Adrenal gland (tissue), 9 donors: ENCODE measurements at regions not wholly inside any gene's neighbourhood (a gene's known extent, or its start where the extent isn't known, plus 50 kb on each side); places are given as distances from the start of the nearest gene placed in this dataset.
"Not testable (repeated sequence)": the region's sequence is repeated elsewhere in the genome, so short reads cannot be mapped to it uniquely, and the experiment has no call there.

ENCODE experiments used
- DNase-seq, 7 donors: peaks; one replicate each; pipeline ENCODE4 v3.0.0-alpha.2; 2019 to 2020
- H3K27ac ChIP-seq, 5 donors: fragments of 200-600 bp; sonication (generic) in 4 of 5; 1 replicate in 3 of 5; 2 replicates in 2 of 5; pipeline versions ENCODE4 v1.5.1 to v1.8.0; 2016 to 2020; ENCODE audit warnings: mild to moderate bottlenecking in 1 of 5
- H3K27me3 ChIP-seq: fragments of 200-600 bp; 2 replicates; pipeline ENCODE4 v1.8.0; 2021
- H3K36me3 ChIP-seq, 2 donors: fragments of 200-600 bp; replicated peaks in 1 of 2; 1 replicate in 1 of 2; 2 replicates in 1 of 2; pipeline versions ENCODE4 v1.5.1 to v1.8.0; 2018 to 2022
- H3K4me1 ChIP-seq, 2 donors: fragments of 200-600 bp; replicated peaks in 1 of 2; 1 replicate in 1 of 2; 2 replicates in 1 of 2; pipeline versions ENCODE4 v1.5.1 to v1.8.0; 2018 to 2021
- H3K4me3 ChIP-seq, 4 donors: fragments of 200-600 bp; sonication (generic) in 3 of 4; one replicate each; pipeline ENCODE4 v1.5.1; 2016 to 2018
- H3K9me3 ChIP-seq, 3 donors: fragments of 200-600 bp; sonication (generic) in 1 of 3; replicated peaks in 1 of 3; 1 replicate in 2 of 3; 2 replicates in 1 of 3; pipeline versions ENCODE4 v1.5.1 to v1.8.0; 2016 to 2021
- POLR2A ChIP-seq, 2 donors: fragments of 450-650 bp; IDR thresholded peaks; one replicate each; pipeline ENCODE4 v1.6.1; 2017; ENCODE audit warnings: antibody characterized with exemption in 2 of 2, mild to moderate bottlenecking in 2 of 2, moderate library complexity in 1 of 2
- WGBS, 4 donors: extraction: QIAGEN DNeasy Blood & Tissue Kit in 2 of 4; methylation state at CpG; one replicate each; pipeline versions ENCODE4 v1.1.5 to v1.1.7; 2013 to 2017; 5-methylcytosine and 5-hydroxymethylcytosine counted together
- intact Hi-C, 2 donors: fragments of 100-400 bp; cut with DNase I; formaldehyde crosslinking; loops; one replicate each; pipeline versions ENCODE4 v1.14.1 to v1.15.0; 2022 to 2023
- TF ChIP-seq, protein P1 (sequence below), 6 experiments: fragments of 450-650 bp in 4 of 6; fragments of 200-600 bp in 2 of 6; sonication (generic) in 1 of 6; IDR thresholded peaks; 1 replicate in 5 of 6; 2 replicates in 1 of 6; pipeline versions ENCODE4 v1.5.1 to v1.8.0; 2016 to 2021; ENCODE audit warnings: antibody characterized with exemption in 6 of 6, mild to moderate bottlenecking in 2 of 6, moderate library complexity in 1 of 6
- donor health status: healthy with polysubstance abuse.
- donor health status: Bipolar disorder and iron deficiency.
- donor health status: DM: yes; HTN: yes; CAD: no.
- donor health status: DM: no; HTN: no; CAD: no.
- donor health status: DM: no; HTN: no; CAD: no.

DNA sequence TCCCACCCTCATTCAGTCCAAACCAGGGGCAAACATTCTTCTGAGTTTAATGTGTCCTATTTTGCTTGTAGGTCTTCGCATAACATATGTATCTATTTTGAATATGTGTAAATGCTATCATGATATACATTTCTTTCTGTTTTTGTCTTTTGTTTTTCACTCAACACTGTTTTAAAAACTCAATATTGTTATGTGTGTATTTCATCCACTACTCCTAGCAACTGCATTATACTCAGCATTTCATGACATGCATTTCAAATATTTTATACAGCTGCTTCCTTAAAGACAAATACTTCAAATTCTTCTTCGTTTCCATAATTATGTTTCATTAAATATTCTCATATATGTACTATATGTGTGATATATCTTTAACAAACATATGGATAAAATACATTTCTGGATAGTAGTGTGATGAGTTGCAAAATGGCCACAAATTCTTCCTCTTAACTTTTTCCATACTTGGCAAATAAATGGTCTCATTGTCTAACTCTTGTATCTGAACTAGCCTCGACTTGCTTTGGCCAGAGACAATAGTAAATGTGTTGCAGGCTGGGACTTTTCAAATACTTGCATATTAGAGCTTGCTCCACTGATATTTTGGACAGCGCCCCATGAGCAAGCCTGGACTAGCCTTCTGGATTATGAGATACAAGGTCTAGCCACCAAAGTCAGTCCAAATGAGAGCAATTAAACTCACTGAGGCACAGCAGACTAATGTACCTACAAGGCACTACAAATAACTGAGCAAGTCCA lies 539.7 kb upstream of the KCND2 start:
- no peak overlapping the region for H3K4me3 ChIP-seq
- no peaks in the 10 kb centered on the region for H3K27me3 ChIP-seq
- TF ChIP-seq, protein P1, sequence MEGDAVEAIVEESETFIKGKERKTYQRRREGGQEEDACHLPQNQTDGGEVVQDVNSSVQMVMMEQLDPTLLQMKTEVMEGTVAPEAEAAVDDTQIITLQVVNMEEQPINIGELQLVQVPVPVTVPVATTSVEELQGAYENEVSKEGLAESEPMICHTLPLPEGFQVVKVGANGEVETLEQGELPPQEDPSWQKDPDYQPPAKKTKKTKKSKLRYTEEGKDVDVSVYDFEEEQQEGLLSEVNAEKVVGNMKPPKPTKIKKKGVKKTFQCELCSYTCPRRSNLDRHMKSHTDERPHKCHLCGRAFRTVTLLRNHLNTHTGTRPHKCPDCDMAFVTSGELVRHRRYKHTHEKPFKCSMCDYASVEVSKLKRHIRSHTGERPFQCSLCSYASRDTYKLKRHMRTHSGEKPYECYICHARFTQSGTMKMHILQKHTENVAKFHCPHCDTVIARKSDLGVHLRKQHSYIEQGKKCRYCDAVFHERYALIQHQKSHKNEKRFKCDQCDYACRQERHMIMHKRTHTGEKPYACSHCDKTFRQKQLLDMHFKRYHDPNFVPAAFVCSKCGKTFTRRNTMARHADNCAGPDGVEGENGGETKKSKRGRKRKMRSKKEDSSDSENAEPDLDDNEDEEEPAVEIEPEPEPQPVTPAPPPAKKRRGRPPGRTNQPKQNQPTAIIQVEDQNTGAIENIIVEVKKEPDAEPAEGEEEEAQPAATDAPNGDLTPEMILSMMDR (IDR thresholded peaks at IDR 0.05) = no peak
- no peak for TF ChIP-seq POLR2A (IDR thresholded peaks at IDR 0.05)
- intact Hi-C loops = no loop called here
- no peaks in the 10 kb centered on the region for H3K36me3 ChIP-seq
- H3K27ac ChIP-seq = no peak overlapping the region
- 72 to 83% (median 75%) methylated on average over 4 of the region's 4 CpGs for WGBS, 4 donors
- no peak for DNase-seq
- H3K9me3 ChIP-seq = no peaks in the 10 kb centered on the region
- no peaks in the 10 kb centered on the region for H3K4me1 ChIP-seq

DNA sequence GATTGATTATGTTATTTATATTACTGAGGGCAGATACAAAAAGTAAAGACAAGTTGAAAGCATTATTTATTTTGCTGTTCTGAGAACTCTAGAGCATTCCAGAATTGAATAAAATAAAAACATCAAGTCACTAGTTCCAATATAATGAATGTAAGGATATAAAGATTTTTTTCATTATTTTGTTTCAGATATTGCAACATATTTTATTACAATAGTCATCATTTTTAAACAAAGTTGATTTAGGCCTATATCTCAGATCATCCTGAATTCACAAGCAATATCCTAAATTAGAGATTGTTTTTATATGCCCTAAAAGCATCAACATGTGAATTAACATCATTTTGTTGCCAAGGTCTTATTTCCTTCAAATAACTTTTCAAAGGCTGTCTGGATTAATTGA lies 535.6 kb upstream of the KCND2 start:
- Histone ChIP-seq H3K27me3 (no peaks in the 10 kb centered on the region), H3K4me3 (no peak overlapping the region), H3K4me1 (no peaks in the 10 kb centered on the region), H3K36me3 (no peaks in the 10 kb centered on the region), H3K27ac (no peak overlapping the region), H3K9me3 (no peaks in the 10 kb centered on the region)
- DNase-seq = no peak
- intact Hi-C loops = no loop called here
- no peak for TF ChIP-seq POLR2A (IDR thresholded peaks at IDR 0.05)
- TF ChIP-seq, protein P1 (IDR thresholded peaks at IDR 0.05) = no peak

DNA sequence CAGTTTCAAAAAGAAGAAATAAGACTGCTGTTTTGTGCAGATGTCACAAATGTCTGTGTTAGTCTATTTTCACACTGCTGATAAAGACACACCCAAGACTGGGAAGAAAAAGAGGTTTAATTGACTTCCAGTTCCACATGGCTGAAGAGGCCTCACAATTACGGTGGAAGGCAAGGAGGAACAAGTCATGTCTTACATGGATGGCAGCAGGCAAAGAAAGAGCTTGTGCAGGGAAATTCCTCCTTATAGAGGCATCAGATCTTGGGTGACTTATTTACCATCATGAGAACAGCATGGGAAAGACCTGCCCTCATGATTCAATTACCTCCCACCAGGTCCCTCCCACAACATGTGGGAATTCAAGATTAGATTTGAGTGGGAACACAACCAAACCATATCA lies 527.7 kb upstream of the KCND2 start:
- H3K9me3 ChIP-seq, DNase-seq, H3K27ac ChIP-seq, H3K4me1 ChIP-seq, H3K27me3 ChIP-seq, H3K4me3 ChIP-seq, H3K36me3 ChIP-seq, intact Hi-C loops: not testable (repeated sequence)
- 73 to 90% (median 88%) methylated on average over 1 of the region's 1 CpG for WGBS, 4 donors

DNA sequence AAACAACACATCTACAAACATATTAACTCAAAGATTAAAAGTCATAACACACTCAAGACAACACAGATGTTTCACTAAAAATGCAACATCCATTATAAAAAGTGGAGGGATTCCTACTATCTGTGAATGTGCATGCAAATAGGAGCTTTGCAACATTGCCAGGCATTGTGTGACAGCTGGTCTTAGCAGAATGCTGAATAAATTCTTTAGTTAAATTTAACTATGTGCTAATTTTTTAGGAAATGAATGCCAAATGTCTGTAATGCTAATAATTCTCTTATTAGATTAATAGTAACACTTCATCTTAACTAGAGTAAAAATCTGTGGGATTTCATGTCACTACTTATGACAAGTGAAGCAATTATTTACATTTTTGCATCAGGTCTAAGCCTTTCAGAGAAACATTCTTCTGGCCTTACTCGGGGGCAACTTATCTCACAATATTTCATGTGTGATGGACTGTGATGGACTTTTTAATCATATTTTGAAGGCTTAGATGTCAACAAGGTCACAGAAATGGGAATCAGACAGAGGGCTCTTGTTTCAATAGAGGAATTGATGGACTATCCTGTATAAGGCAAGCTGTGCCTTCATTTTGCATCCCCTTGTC lies 524.6 kb upstream of the KCND2 start:
- WGBS, 4 donors = 43 to 51% (median 47%) methylated on average over 1 of the region's 1 CpG
- H3K27me3 ChIP-seq = no peaks in the 10 kb centered on the region
- no peak for DNase-seq
- intact Hi-C loops = no loop called here
- H3K4me3 ChIP-seq = no peak overlapping the region
- no peaks in the 10 kb centered on the region for H3K4me1 ChIP-seq
- H3K36me3 ChIP-seq = no peaks in the 10 kb centered on the region
- no peak for TF ChIP-seq POLR2A (IDR thresholded peaks at IDR 0.05)
- TF ChIP-seq, protein P1 (IDR thresholded peaks at IDR 0.05) = no peak
- H3K27ac ChIP-seq = no peak overlapping the region
- H3K9me3 ChIP-seq = no peaks in the 10 kb centered on the region

DNA sequence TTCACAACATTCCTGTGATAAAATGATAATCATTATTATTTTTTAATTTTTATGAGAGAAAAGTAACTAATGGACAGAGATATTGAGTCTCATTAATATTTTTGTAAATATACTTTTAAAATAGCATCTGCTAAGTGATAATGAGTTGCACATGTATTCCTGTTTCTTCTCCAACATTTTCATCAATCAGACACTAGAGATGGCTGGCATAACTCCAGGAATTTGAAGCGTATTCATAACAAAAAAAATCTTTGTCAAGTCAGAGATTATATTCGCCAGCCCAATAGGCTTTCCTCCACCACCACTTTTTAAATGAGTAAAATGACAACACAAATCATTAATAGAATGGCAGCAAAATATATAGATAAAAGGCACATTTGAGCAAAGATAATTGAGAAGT lies 524.0 kb upstream of the KCND2 start:
- intact Hi-C loops = no loop called here
- TF ChIP-seq, protein P1 (IDR thresholded peaks at IDR 0.05) = no peak
- no peak for TF ChIP-seq POLR2A (IDR thresholded peaks at IDR 0.05)
- Histone ChIP-seq H3K9me3 (no peaks in the 10 kb centered on the region), H3K27me3 (no peaks in the 10 kb centered on the region), H3K27ac (no peak overlapping the region), H3K4me3 (no peak overlapping the region), H3K36me3 (no peaks in the 10 kb centered on the region), H3K4me1 (no peaks in the 10 kb centered on the region)
- WGBS, 4 donors = 47 to 64% (median 58%) methylated on average over 2 of the region's 2 CpGs
- no peak for DNase-seq
